Ascending aorta (tissue), 2 donors: ENCODE measurements at regions not wholly inside any gene's neighbourhood (a gene's known extent, or its start where the extent isn't known, plus 50 kb on each side); places are given as distances from the start of the nearest gene placed in this dataset.

ENCODE experiments used
- DNase-seq, 2 donors: peaks; one replicate each; pipeline ENCODE4 v3.0.0-alpha.2; 2019; ENCODE audit warnings: low spot score in 2 of 2
- H3K27ac ChIP-seq, 2 donors: fragments of 200-600 bp; sonication (generic); one replicate each; pipeline ENCODE4 v1.5.1; 2016 to 2017; ENCODE audit warnings: mild to moderate bottlenecking in 1 of 2
- H3K27me3 ChIP-seq: fragments of 200-600 bp; sonication (generic); one replicate; pipeline ENCODE4 v1.5.1; 2017
- H3K36me3 ChIP-seq, 2 donors: fragments of 200-600 bp; sonication (generic); one replicate each; pipeline ENCODE4 v1.5.1; 2016
- H3K4me1 ChIP-seq, 2 donors: fragments of 200-600 bp; sonication (generic); one replicate each; pipeline ENCODE4 v1.5.1; 2016 to 2017; ENCODE audit warnings: mild to moderate bottlenecking in 1 of 2
- H3K4me3 ChIP-seq, 2 donors: fragments of 200-600 bp; sonication (generic); one replicate each; pipeline ENCODE4 v1.5.1; 2016 to 2017; ENCODE audit warnings: mild to moderate bottlenecking in 1 of 2
- H3K9me3 ChIP-seq, 2 donors: fragments of 200-600 bp; sonication (generic); one replicate each; pipeline ENCODE4 v1.5.1; 2016
- intact Hi-C: fragments of 100-400 bp; cut with DNase I; formaldehyde crosslinking; loops from one replicate; pipeline ENCODE4 v1.15.1; 2023
- TF ChIP-seq, protein P1 (sequence below), 3 experiments: fragments of 200-600 bp in 2 of 3; fragments of 450-650 bp in 1 of 3; sonication (generic) in 2 of 3; IDR thresholded peaks; one replicate each; pipeline ENCODE4 v1.5.1; 2016 to 2019; ENCODE audit warnings: antibody characterized with exemption in 3 of 3, mild to moderate bottlenecking in 1 of 3, moderate library complexity in 1 of 3

DNA sequence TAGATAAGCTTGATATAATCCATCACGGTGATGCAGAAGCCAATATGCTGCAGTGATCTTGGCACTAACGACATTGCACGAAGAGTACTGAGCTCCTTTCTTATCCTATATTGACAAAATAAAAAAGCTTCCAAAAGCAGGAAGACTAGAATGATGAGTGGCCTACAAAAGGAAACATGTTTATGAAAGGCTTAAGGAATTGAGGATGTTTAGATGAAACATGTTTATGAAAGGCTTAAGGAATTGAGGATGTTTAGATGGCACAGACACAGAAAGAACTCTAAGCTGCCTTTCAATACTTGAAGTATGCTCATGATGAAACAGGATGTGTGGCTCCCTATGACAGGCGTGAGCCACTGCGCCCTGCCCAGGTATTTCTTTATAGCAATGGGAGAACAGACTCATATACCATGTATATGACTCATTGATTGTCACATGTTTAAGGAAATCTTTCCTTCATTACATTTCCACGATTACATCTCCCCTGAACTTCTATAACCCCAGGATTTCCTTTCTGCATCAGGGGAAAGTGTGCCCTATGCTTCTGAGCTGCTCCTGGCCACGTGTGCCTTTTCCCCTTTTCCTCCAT is 690.8 kb upstream of the ARGLU1 start:
- Histone ChIP-seq H3K27me3 (no peaks in the 10 kb centered on the region), H3K36me3 (no peaks in the 10 kb centered on the region), H3K27ac (no peak overlapping the region), H3K9me3 (no peaks in the 10 kb centered on the region), H3K4me3 (no peak overlapping the region), H3K4me1 (no peaks in the 10 kb centered on the region)
- DNase-seq = no peak
- intact Hi-C loops = no loop called here
- TF ChIP-seq, protein P1, sequence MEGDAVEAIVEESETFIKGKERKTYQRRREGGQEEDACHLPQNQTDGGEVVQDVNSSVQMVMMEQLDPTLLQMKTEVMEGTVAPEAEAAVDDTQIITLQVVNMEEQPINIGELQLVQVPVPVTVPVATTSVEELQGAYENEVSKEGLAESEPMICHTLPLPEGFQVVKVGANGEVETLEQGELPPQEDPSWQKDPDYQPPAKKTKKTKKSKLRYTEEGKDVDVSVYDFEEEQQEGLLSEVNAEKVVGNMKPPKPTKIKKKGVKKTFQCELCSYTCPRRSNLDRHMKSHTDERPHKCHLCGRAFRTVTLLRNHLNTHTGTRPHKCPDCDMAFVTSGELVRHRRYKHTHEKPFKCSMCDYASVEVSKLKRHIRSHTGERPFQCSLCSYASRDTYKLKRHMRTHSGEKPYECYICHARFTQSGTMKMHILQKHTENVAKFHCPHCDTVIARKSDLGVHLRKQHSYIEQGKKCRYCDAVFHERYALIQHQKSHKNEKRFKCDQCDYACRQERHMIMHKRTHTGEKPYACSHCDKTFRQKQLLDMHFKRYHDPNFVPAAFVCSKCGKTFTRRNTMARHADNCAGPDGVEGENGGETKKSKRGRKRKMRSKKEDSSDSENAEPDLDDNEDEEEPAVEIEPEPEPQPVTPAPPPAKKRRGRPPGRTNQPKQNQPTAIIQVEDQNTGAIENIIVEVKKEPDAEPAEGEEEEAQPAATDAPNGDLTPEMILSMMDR (IDR thresholded peaks at IDR 0.05) = no peak

DNA sequence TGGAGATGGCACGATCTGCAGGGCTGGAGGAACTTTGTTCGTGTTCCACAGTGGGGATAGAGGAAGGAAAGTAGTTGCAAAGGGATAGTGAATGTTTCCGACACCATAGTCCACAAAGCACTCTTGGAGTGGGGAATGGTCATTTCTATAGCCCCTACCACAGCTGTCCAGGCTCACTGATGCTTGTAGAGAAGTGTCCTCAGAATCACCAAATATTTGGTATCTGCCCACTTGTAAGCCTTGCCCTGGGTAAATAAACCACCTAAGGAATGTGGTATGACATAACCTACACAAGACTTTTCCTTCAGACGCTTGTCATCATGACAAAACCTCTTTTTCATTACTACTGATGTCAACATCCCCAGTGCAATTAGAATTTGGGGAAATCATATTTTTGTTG is 686.5 kb upstream of the ARGLU1 start:
- TF ChIP-seq, protein P1 (IDR thresholded peaks at IDR 0.05) = no peak
- Histone ChIP-seq H3K4me1 (no peaks in the 10 kb centered on the region), H3K4me3 (no peak overlapping the region), H3K9me3 (no peaks in the 10 kb centered on the region), H3K27me3 (no peaks in the 10 kb centered on the region), H3K36me3 (no peaks in the 10 kb centered on the region), H3K27ac (no peak overlapping the region)
- no peak for DNase-seq
- intact Hi-C loops = no loop called here

DNA sequence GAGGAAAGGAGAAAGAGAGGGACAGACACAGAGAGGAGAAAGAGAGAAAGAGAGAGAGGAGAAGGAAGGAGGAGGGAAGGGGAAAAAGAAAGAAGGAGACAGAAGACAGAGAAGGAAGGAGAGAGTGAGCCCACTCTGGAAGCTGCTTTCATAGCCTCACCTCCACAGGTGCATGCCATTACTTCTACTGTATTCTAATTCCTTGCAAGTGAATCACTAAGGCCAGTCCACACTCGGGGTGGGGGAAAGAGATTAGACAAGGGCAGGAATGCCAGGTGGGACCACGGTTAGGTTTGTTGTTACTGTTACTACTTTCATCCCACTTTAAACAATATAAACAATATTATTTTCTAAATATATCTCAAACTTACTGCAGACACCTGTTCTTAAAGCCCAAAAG is 684.5 kb upstream of the ARGLU1 start:
- H3K4me3 ChIP-seq = no peak overlapping the region
- no peak for DNase-seq
- H3K27me3 ChIP-seq = no peaks in the 10 kb centered on the region
- H3K36me3 ChIP-seq = no peaks in the 10 kb centered on the region
- no peaks in the 10 kb centered on the region for H3K4me1 ChIP-seq
- H3K9me3 ChIP-seq = no peaks in the 10 kb centered on the region
- no peak overlapping the region for H3K27ac ChIP-seq
- TF ChIP-seq, protein P1 (IDR thresholded peaks at IDR 0.05) = no peak
- intact Hi-C loops = no loop called here

DNA sequence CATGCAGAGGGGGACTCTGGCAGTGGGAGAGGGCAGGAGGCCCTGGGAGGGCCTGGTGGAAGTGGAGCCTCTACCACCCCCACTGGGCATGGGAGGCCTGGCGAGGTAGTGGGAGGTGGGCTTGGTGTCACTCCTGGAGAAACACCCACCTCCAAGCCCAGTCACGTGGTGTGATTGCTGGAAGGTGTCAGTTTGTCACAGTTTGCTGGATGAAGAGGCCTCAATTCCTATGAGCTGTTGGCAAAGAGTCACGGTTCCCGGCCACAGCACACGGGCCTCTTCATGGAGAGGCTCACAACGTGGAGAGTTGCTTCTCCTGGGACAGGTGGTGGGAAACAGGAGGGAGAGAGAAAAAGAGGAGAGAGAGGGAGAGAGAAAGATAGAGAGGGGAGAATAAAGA is 684.1 kb upstream of the ARGLU1 start:
- Histone ChIP-seq H3K36me3 (no peaks in the 10 kb centered on the region), H3K27ac (no peak overlapping the region), H3K4me1 (no peaks in the 10 kb centered on the region), H3K9me3 (no peaks in the 10 kb centered on the region), H3K27me3 (no peaks in the 10 kb centered on the region), H3K4me3 (no peak overlapping the region)
- no peak for DNase-seq
- intact Hi-C loops = no loop called here
- TF ChIP-seq, protein P1 (IDR thresholded peaks at IDR 0.05) = no peak

DNA sequence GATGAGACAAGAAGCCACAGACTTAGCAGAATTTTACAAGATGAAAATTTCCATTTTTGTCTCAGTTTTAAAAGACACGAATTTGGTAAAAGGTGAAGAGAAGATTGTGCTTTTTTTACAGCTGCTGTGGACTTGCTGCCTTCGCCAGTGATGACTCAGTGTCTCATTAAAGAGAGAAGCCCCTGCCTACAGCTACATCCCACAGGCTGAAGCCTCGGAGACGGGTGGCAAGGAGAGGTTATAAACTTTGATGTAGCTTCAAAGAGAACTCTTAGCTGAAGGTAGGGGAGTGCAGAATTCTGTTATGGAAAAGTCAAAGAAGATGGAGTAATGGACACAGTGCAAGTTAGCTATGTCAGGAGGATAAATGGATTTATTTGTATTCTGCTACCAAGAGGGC is 683.4 kb upstream of the ARGLU1 start:
- Histone ChIP-seq H3K36me3 (no peaks in the 10 kb centered on the region), H3K27me3 (no peaks in the 10 kb centered on the region), H3K4me3 (no peak overlapping the region), H3K9me3 (no peaks in the 10 kb centered on the region), H3K27ac (no peak overlapping the region), H3K4me1 (no peaks in the 10 kb centered on the region)
- DNase-seq = no peak
- TF ChIP-seq, protein P1 (IDR thresholded peaks at IDR 0.05) = no peak
- intact Hi-C loops = no loop called here

DNA sequence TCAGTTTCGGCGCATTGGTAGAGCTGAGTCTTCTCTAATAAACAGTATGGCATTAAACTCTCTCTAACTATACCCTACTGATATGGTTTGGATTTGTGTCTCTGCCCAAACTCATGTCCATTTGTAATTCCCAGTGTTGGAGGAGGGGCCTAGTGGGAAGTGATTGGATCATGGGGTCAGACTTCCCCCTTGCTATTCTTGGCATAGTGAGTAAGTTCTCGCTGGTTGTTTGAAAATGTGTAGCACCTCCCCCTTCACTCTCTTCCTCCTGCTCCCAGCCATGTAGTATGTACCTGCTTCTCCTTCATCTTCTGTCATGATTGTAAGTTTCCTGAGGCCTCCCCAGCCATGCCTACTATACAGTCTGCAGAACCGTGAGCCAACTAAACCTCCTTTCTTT is 682.7 kb upstream of the ARGLU1 start:
- TF ChIP-seq, protein P1 (IDR thresholded peaks at IDR 0.05) = no peak
- Histone ChIP-seq H3K4me3 (no peak overlapping the region), H3K4me1 (no peaks in the 10 kb centered on the region), H3K27me3 (no peaks in the 10 kb centered on the region), H3K36me3 (no peaks in the 10 kb centered on the region), H3K9me3 (no peaks in the 10 kb centered on the region), H3K27ac (no peak overlapping the region)
- intact Hi-C loops = no loop called here
- no peak for DNase-seq
